ENCODE measurements at regions not wholly inside any gene's neighbourhood (a gene's known extent, or its start where the extent isn't known, plus 50 kb on each side); places are given as distances from the start of the nearest gene placed in this dataset.

DNA sequence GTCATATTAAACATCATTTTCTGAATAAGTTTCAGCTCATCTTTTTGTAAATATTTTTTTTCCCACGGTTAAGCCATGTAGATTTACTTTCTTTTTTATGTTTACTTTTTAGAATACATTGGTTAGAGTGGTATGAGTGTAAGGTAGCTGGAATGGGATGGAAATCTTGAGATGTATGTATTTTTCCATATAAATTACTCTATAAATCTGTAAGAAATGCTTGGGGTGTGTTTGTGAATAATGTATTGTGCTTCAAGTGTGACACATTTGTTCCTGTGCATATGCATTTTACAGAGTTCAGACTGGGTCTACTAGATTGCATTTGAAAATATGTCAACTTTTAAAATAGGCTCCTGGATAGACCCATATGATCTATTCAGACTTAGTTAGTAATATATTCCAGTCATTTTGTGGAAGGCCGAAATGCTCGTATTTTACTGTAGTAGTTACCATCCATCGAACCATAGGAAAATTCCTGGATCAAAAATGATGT lies 756.8 kb downstream of the RAPGEF2 start:
- Histone ChIP-seq H3K9me3 (ENCODE audit: control insufficient read depth, insufficient read depth, low read depth, low read length) (no peaks in the 10 kb centered on the region), H3K4me3 (replicated peaks in 1 of 4; ENCODE audit: control extremely low read depth in 1 of 4, insufficient read depth in 1 of 4, low read depth in 3 of 4, low read length in 4 of 4) (no peak overlapping the region), H3K79me2 (ENCODE audit: control insufficient read depth, insufficient read depth, low read length) (no peaks in the 10 kb centered on the region), H4K20me1 (ENCODE audit: control insufficient read depth, extremely low read depth, insufficient read depth, low read length) (no peaks in the 10 kb centered on the region), H3K4me2 (ENCODE audit: extremely low read depth, insufficient read depth, low read length) (no peak overlapping the region), H3K27ac (ENCODE audit: insufficient read depth, low read length) (no peak overlapping the region), H3K27me3 (ENCODE audit: control insufficient read depth, insufficient read depth, low read length) (no peaks in the 10 kb centered on the region), H3K9ac (ENCODE audit: insufficient read depth, low read length) (no peak overlapping the region), H2AFZ (ENCODE audit: low read length) (no peak overlapping the region), H3K36me3 (ENCODE audit: control insufficient read depth, insufficient read depth, low read length) (no peaks in the 10 kb centered on the region), H3K4me1 (ENCODE audit: control insufficient read depth, extremely low read depth, insufficient read depth, low read length) (no peaks in the 10 kb centered on the region)
- no peak for TF ChIP-seq EZH2 (IDR thresholded peaks at IDR 0.05; ENCODE audit: low read length, missing control alignments)
- TF ChIP-seq, protein P1, sequence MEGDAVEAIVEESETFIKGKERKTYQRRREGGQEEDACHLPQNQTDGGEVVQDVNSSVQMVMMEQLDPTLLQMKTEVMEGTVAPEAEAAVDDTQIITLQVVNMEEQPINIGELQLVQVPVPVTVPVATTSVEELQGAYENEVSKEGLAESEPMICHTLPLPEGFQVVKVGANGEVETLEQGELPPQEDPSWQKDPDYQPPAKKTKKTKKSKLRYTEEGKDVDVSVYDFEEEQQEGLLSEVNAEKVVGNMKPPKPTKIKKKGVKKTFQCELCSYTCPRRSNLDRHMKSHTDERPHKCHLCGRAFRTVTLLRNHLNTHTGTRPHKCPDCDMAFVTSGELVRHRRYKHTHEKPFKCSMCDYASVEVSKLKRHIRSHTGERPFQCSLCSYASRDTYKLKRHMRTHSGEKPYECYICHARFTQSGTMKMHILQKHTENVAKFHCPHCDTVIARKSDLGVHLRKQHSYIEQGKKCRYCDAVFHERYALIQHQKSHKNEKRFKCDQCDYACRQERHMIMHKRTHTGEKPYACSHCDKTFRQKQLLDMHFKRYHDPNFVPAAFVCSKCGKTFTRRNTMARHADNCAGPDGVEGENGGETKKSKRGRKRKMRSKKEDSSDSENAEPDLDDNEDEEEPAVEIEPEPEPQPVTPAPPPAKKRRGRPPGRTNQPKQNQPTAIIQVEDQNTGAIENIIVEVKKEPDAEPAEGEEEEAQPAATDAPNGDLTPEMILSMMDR (conservative IDR thresholded peaks at IDR 0.05 in 1 of 2, IDR thresholded peaks at IDR 0.05 in 1 of 2; ENCODE audit: low read depth in 1 of 2, low read length in 2 of 2): no peak
- DNase-seq (ENCODE audit: low read depth in 2 of 2): no peak

DNA sequence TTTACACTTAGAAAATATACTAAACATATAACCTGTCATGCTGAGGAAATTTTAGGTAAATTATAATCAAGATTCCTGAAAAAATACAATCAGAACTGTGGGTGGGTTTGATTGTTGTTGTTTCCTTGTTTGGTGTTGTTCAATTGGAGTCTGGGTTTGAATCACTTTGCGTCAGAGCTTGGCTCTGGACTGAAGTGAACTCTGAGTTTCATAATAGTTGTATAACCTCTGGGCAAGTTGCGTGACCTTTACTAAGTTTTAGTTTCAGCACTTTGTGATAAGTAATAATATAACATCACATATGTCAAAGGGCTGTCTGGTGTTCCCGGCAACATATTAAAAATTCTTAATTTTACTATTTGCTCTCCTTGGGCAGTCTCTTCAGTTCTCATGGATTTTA lies 758.1 kb downstream of the RAPGEF2 start:
- Histone ChIP-seq H4K20me1 (ENCODE audit: control insufficient read depth, extremely low read depth, insufficient read depth, low read length) (no peaks in the 10 kb centered on the region), H3K4me2 (ENCODE audit: extremely low read depth, insufficient read depth, low read length) (no peak overlapping the region), H3K79me2 (ENCODE audit: control insufficient read depth, insufficient read depth, low read length) (no peaks in the 10 kb centered on the region), H2AFZ (ENCODE audit: low read length) (no peak overlapping the region), H3K9ac (ENCODE audit: insufficient read depth, low read length) (no peak overlapping the region), H3K4me3 (replicated peaks in 1 of 4; ENCODE audit: control extremely low read depth in 1 of 4, insufficient read depth in 1 of 4, low read depth in 3 of 4, low read length in 4 of 4) (no peak overlapping the region), H3K27me3 (ENCODE audit: control insufficient read depth, insufficient read depth, low read length) (no peaks in the 10 kb centered on the region), H3K9me3 (ENCODE audit: control insufficient read depth, insufficient read depth, low read depth, low read length) (no peaks in the 10 kb centered on the region), H3K4me1 (ENCODE audit: control insufficient read depth, extremely low read depth, insufficient read depth, low read length) (no peaks in the 10 kb centered on the region), H3K36me3 (ENCODE audit: control insufficient read depth, insufficient read depth, low read length) (no peaks in the 10 kb centered on the region), H3K27ac (ENCODE audit: insufficient read depth, low read length) (no peak overlapping the region)
- DNase-seq (ENCODE audit: low read depth in 2 of 2): no peak
- TF ChIP-seq, protein P1 (conservative IDR thresholded peaks at IDR 0.05 in 1 of 2, IDR thresholded peaks at IDR 0.05 in 1 of 2; ENCODE audit: low read depth in 1 of 2, low read length in 2 of 2): no peak
- TF ChIP-seq EZH2 (IDR thresholded peaks at IDR 0.05; ENCODE audit: low read length, missing control alignments): no peak

DNA sequence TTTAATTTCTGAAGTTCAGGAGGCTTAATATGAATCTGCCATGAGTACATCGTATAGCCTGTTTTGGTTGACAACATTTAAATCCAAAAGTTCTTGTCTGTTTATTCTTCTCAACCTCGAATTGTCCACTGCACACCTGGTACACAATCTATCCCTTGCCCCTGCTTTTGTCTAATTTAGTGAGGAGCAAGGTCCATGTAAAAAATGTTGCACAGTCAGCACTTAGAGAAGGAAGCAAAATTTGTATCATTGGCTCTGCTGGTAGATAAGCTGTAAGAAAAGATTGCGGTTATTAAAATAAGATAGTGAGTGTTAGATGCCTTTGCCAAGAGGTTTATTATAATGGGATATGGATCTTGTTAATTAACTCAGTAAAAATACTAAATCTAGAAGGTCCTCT lies 761.5 kb downstream of the RAPGEF2 start:
- Histone ChIP-seq H3K4me3 (replicated peaks in 1 of 4; ENCODE audit: control extremely low read depth in 1 of 4, insufficient read depth in 1 of 4, low read depth in 3 of 4, low read length in 4 of 4) (no peak overlapping the region), H3K79me2 (ENCODE audit: control insufficient read depth, insufficient read depth, low read length) (no peaks in the 10 kb centered on the region), H3K4me1 (ENCODE audit: control insufficient read depth, extremely low read depth, insufficient read depth, low read length) (no peaks in the 10 kb centered on the region), H4K20me1 (ENCODE audit: control insufficient read depth, extremely low read depth, insufficient read depth, low read length) (no peaks in the 10 kb centered on the region), H3K9ac (ENCODE audit: insufficient read depth, low read length) (no peak overlapping the region), H3K9me3 (ENCODE audit: control insufficient read depth, insufficient read depth, low read depth, low read length) (no peaks in the 10 kb centered on the region), H2AFZ (ENCODE audit: low read length) (no peak overlapping the region), H3K4me2 (ENCODE audit: extremely low read depth, insufficient read depth, low read length) (no peak overlapping the region), H3K27ac (ENCODE audit: insufficient read depth, low read length) (no peak overlapping the region), H3K36me3 (ENCODE audit: control insufficient read depth, insufficient read depth, low read length) (no peaks in the 10 kb centered on the region), H3K27me3 (ENCODE audit: control insufficient read depth, insufficient read depth, low read length) (no peaks in the 10 kb centered on the region)
- no peak for TF ChIP-seq EZH2 (IDR thresholded peaks at IDR 0.05; ENCODE audit: low read length, missing control alignments)
- TF ChIP-seq, protein P1 (conservative IDR thresholded peaks at IDR 0.05 in 1 of 2, IDR thresholded peaks at IDR 0.05 in 1 of 2; ENCODE audit: low read depth in 1 of 2, low read length in 2 of 2): no peak
- no peak for DNase-seq (ENCODE audit: low read depth in 2 of 2)

All from fibroblast of lung (primary cell).